Endodermal cell (in vitro differentiated cells): ENCODE measurements at regions not wholly inside any gene's neighbourhood (a gene's known extent, or its start where the extent isn't known, plus 50 kb on each side); places are given as distances from the start of the nearest gene placed in this dataset.
A peak's percentile ranks its signal among the peaks of the same experiment; 100 is the strongest.

Experiments used
- DNase-seq: peaks from one replicate; pipeline ENCODE4 v3.0.0-alpha.2; 2017
- H3K27ac ChIP-seq: 2 replicates; pipeline ENCODE4 v1.5.1; 2013; ENCODE audit warnings: mild to moderate bottlenecking, low read depth, low read length, moderate library complexity
- H3K27me3 ChIP-seq: 2 replicates; pipeline ENCODE4 v1.6.1; 2013; ENCODE audit warnings: mild to moderate bottlenecking, low read length, moderate library complexity; ENCODE audit not compliant: insufficient read depth, control insufficient read depth, poor library complexity, severe bottlenecking
- H3K36me3 ChIP-seq: 2 replicates; pipeline ENCODE4 v1.7.0; 2013; ENCODE audit warnings: mild to moderate bottlenecking, low read length, moderate library complexity; ENCODE audit not compliant: control insufficient read depth, insufficient read depth
- H3K4me1 ChIP-seq: one replicate; pipeline ENCODE4 v1.7.0; 2013; ENCODE audit warnings: low read length; ENCODE audit not compliant: control insufficient read depth, insufficient read depth
- H3K4me3 ChIP-seq: 2 replicates; pipeline ENCODE4 v1.5.1; 2013; ENCODE audit warnings: mild to moderate bottlenecking, low read length, moderate library complexity
- H3K9ac ChIP-seq: 2 replicates; pipeline ENCODE4 v1.6.1; 2013; ENCODE audit warnings: mild to moderate bottlenecking, low read length, moderate library complexity; ENCODE audit not compliant: poor library complexity, severe bottlenecking; ENCODE audit errors: extremely low read depth
- H3K9me3 ChIP-seq: 2 replicates; pipeline ENCODE4 v1.6.1; 2013; ENCODE audit warnings: mild to moderate bottlenecking, low read length, moderate library complexity; ENCODE audit not compliant: control insufficient read depth
- H3K27ac Mint-ChIP-seq: 2 replicates; pipeline ENCODE4 v1.8.0; 2020; ENCODE audit warnings: mixed read lengths
- H3K27me3 Mint-ChIP-seq: 2 replicates; pipeline ENCODE4 v1.8.0; 2021; ENCODE audit warnings: mild to moderate bottlenecking, mixed read lengths; ENCODE audit not compliant: insufficient read depth
- H3K36me3 Mint-ChIP-seq: 2 replicates; pipeline ENCODE4 v1.8.0; 2020; ENCODE audit warnings: low read depth, mixed read lengths
- H3K4me1 Mint-ChIP-seq: 2 replicates; pipeline ENCODE4 v1.8.0; 2020; ENCODE audit warnings: mixed read lengths
- H3K4me3 Mint-ChIP-seq: 2 replicates; pipeline ENCODE4 v1.8.0; 2020; ENCODE audit warnings: mild to moderate bottlenecking, moderate library complexity, mixed read lengths
- H3K9me3 Mint-ChIP-seq: 2 replicates; pipeline ENCODE4 v1.8.0; 2020; ENCODE audit warnings: mild to moderate bottlenecking, mixed read lengths
- WGBS, 2 experiments: methylation state at CpG; one replicate each; pipeline versions ENCODE4 v1.1.5 to v1.1.7; 2013; ENCODE audit warnings: missing lambda C conversion rate in 2 of 2, mixed read lengths in 1 of 2; ENCODE audit not compliant: insufficient coverage in 1 of 2, insufficient read length in 1 of 2; 5-methylcytosine and 5-hydroxymethylcytosine counted together
- TF ChIP-seq, protein P1 (sequence below): fragments of 200-600 bp; sonication (generic); conservative IDR thresholded peaks from 2 replicates; pipeline ENCODE4 v1.5.0; 2021; ENCODE audit warnings: antibody characterized with exemption, mild to moderate bottlenecking

DNA sequence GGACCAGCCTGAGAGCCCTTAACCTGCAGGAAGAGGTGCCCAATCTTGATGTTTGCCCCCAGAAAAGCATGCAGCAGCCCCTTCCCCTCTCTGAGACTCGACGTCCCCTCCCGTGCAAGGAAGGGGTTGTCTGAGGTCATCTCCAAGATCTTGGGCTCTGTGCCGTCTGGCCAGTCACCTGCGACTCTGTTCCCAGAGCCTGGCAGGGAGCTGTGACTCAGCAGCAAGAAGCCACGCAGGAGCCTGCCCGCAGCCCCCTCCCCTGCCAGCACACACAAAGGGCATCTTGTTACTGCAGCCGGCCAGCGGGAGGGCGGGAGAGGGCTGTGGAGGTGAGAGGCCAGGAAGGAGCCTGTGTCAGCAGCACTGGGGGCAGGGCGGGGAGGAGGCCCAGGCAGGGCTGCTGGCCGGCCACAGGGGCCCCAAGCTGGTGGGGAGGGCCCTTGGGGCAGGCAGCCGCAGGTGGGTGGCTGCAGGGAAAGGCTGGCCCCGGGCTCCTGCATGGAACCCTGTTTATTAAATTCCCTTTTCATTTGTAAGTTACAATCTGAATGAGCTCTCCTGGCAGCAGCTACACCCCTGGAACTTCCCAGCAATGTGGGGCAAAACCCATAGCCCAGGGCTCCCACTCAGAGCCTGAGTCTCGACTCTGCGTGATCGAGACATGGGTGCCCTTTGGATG is 103.7 kb upstream of the ZMIZ1 start:
- Histone ChIP-seq H3K4me3 (no peak overlapping the region), H3K36me3 (no peaks in the 10 kb centered on the region), H3K9ac (no peak overlapping the region), H3K27me3 (no peaks in the 10 kb centered on the region), H3K4me1 (peaks cover 14% of the 10 kb centered on the region), H3K27ac (peak overlapping the region; percentile 81), H3K9me3 (no peaks in the 10 kb centered on the region)
- TF ChIP-seq, protein P1, sequence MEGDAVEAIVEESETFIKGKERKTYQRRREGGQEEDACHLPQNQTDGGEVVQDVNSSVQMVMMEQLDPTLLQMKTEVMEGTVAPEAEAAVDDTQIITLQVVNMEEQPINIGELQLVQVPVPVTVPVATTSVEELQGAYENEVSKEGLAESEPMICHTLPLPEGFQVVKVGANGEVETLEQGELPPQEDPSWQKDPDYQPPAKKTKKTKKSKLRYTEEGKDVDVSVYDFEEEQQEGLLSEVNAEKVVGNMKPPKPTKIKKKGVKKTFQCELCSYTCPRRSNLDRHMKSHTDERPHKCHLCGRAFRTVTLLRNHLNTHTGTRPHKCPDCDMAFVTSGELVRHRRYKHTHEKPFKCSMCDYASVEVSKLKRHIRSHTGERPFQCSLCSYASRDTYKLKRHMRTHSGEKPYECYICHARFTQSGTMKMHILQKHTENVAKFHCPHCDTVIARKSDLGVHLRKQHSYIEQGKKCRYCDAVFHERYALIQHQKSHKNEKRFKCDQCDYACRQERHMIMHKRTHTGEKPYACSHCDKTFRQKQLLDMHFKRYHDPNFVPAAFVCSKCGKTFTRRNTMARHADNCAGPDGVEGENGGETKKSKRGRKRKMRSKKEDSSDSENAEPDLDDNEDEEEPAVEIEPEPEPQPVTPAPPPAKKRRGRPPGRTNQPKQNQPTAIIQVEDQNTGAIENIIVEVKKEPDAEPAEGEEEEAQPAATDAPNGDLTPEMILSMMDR, result no peak
- 28 to 36% methylated on average over 9 to 17 of the region's 17 CpGs for WGBS, 2 experiments
- Mint-ChIP-seq H3K27ac (peak overlapping the region; percentile 96), H3K4me1 (peaks cover 38% of the 10 kb centered on the region), H3K4me3 (no peak overlapping the region), H3K36me3 (no peaks in the 10 kb centered on the region), H3K9me3 (no peaks in the 10 kb centered on the region), H3K27me3 (no peaks in the 10 kb centered on the region)
- peak; percentile 98 for DNase-seq

DNA sequence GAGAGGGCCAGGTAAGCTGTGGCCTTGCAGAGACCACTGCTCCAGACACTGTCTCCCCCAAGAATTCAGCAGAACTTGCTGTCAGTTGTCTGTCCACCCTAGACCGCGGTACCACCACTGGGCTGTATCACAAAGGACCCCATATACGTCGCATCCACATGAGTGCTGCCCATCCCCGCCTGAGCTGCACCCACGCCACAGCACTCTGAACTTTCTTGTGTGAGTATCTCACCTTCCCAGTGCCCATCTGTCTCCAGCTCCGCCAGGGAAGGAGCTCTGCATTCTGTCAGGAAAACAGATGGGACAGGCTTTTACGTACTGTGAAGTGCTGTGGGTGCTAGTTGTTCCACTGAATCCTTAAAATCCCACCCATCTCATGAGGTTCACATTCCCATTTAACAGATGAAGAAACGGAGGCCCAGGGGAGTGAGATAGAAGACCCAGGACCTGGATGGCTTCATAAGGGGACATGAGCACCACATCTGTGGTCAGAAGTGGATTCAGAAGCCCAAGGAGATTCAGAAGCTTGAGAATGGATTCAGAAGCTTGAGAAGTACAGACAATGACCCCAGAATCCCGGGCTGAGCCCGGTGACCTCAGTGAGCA is 102.5 kb upstream of the ZMIZ1 start:
- Histone ChIP-seq H3K9ac (no peak overlapping the region), H3K27ac (no peak overlapping the region), H3K36me3 (no peaks in the 10 kb centered on the region), H3K4me1 (peaks cover 14% of the 10 kb centered on the region), H3K27me3 (no peaks in the 10 kb centered on the region), H3K9me3 (no peaks in the 10 kb centered on the region), H3K4me3 (no peak overlapping the region)
- Mint-ChIP-seq H3K4me1 (peaks cover 32% of the 10 kb centered on the region), H3K27me3 (no peaks in the 10 kb centered on the region), H3K27ac (no peak overlapping the region), H3K9me3 (no peaks in the 10 kb centered on the region), H3K4me3 (no peak overlapping the region), H3K36me3 (no peaks in the 10 kb centered on the region)
- no peak for DNase-seq
- TF ChIP-seq, protein P1, result no peak
- 87 to 94% methylated on average over 5 to 11 of the region's 11 CpGs for WGBS, 2 experiments

DNA sequence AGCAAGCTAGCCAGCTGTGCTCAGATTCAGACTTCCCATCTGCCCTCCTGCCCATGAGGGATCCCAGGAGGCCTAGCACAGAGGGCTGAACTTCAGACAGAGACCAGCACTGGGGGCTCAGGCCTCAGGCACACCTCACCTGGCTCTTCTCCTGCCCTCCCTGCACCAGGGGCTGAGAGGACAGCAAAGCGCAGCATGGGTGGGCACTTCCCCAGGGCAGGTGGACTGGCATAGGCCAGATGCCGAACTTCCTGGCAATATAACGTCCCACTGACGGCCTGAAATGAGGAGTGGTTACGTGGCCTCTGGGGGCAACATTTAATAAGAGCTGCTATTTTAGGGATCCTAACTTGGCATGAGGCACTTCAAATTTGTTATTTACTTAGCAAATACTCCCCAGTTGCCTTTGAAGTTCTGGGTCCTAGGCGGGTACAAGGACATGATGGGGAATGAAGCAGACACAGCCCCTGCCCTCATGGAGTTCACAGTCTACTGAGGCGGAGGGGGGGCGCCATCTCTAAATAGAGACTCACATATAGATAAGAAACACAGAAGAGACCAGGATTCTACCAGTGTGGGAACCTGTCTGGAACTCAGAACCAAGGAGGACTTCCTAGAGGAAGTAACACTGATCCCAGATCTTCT is 101.8 kb upstream of the ZMIZ1 start:
- Histone ChIP-seq H3K4me1 (peaks cover 14% of the 10 kb centered on the region), H3K9ac (no peak overlapping the region), H3K36me3 (no peaks in the 10 kb centered on the region), H3K27ac (no peak overlapping the region), H3K4me3 (no peak overlapping the region), H3K27me3 (no peaks in the 10 kb centered on the region), H3K9me3 (no peaks in the 10 kb centered on the region)
- Mint-ChIP-seq H3K4me1 (peaks cover 25% of the 10 kb centered on the region), H3K4me3 (no peak overlapping the region), H3K27me3 (no peaks in the 10 kb centered on the region), H3K36me3 (no peaks in the 10 kb centered on the region), H3K9me3 (no peaks in the 10 kb centered on the region), H3K27ac (no peak overlapping the region)
- DNase-seq, result no peak
- WGBS, 2 experiments, result 79 to 97% methylated on average over 5 to 8 of the region's 8 CpGs
- TF ChIP-seq, protein P1, result no peak
